ENCODE measurements at regions not wholly inside any gene's neighbourhood (a gene's known extent, or its start where the extent isn't known, plus 50 kb on each side); places are given as distances from the start of the nearest gene placed in this dataset.

DNA sequence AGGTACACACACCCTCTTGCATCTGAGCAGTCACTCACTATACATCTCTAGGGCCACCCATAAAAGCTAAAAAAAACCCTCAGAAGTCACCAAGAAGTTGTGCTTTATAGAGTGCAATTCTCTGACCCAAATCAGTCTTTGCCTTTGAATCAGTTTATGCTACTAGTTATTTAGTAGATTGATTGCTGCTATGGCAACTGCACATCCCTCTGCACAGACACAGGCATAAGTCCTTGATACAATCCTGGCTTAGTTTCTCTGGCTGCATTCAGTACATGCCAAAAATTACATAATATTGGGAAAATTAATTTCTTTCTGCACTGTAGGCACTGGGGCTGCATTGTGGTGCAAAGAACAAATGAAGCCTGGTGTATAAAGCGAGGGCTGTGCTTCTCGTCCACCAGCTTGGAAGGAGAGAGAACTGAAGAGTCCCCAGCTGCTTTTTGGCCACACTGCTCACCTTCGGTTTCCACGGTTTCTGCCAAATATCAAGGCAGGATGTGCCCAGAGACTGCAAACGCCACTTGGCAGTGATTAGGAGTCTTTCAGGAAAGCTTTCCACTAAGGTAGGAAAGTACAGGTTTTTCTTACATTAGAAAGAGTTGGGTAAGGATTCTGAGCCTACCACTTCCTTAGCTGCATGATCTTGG, 258.4 kb downstream of the ELAVL2 start:
- TF ChIP-seq, protein P1, sequence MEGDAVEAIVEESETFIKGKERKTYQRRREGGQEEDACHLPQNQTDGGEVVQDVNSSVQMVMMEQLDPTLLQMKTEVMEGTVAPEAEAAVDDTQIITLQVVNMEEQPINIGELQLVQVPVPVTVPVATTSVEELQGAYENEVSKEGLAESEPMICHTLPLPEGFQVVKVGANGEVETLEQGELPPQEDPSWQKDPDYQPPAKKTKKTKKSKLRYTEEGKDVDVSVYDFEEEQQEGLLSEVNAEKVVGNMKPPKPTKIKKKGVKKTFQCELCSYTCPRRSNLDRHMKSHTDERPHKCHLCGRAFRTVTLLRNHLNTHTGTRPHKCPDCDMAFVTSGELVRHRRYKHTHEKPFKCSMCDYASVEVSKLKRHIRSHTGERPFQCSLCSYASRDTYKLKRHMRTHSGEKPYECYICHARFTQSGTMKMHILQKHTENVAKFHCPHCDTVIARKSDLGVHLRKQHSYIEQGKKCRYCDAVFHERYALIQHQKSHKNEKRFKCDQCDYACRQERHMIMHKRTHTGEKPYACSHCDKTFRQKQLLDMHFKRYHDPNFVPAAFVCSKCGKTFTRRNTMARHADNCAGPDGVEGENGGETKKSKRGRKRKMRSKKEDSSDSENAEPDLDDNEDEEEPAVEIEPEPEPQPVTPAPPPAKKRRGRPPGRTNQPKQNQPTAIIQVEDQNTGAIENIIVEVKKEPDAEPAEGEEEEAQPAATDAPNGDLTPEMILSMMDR (IDR thresholded peaks at IDR 0.05): no peak
- no peak for TF ChIP-seq POLR2A (IDR thresholded peaks at IDR 0.05)
